Stimulated activated naive CD8-positive, alpha-beta T cell treated with anti-CD3 and anti-CD28 coated beads, Interleukin-15, Interleukin-2, amounts not matched to agents 100 U/mL and 50 U/mL, for 24 hours (primary cell): ENCODE measurements at regions not wholly inside any gene's neighbourhood (a gene's known extent, or its start where the extent isn't known, plus 50 kb on each side); places are given as distances from the start of the nearest gene placed in this dataset.

Experiments
- ATAC-seq: fragments of 150-1000 bp; cut with Tn5 transposase; one replicate; pipeline ENCODE4 v1.10.0; 2021
- DNase-seq: peaks from one replicate; pipeline ENCODE4 v3.0.0; 2021

DNA sequence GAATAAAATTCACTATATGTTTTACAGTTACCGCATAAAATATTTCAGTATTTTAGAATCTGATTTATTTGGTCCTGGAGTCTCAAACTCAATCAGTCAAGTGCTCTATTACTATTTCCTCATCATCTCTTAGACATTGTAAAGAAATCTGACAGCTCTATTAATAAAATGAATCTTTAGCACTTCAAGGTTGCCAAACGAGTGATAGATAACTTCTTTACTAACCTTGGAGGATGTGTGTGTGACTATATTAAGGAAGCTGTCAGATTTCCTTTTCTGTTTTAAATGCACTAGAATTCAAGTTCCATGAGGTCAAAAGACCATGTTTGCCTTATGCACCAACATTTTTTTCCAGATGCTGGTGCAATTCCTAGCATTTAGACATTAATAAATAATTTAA, 389.8 kb upstream of the AZI2 start:
- DNase-seq, result no peak
- ATAC-seq, result no peak

DNA sequence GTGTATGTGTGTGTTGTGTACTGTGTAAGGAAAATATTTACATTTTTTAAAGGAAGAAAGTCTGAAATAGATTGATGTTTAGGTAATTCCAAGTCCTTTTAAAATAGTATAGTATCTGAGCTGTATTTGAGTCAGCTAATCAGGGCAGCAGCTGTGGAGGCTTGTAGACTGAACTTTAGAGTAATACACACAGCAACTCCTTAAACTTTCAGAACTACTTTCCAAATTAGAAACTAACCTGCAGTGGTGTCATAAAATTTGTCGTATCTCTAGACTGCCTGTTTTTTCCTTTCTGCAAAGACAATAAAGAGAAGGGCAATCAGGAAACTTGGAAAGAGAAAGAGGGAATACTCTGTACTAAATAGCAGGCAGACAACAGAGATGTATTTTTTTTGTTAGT, 391.0 kb upstream of the AZI2 start:
- ATAC-seq (no peak), DNase-seq (no peak)

DNA sequence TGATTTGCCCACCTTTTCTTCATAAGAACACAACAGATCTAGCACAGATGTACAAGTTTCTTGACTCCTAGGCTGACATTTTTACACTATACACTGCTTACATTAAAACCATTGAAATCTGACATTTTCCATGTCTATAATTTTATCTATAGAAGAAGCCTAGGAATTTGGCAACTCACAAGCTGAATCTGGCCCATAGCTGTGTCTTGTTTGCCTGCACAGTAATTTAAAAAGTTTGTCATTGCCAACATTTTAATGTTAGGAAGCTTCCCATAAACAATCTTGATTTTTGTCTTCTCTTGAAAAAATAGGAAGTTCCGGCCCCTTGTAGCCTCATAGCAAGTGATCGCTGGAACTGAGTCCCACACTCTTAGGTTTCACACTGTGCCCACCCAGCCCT, 394.6 kb upstream of the AZI2 start:
- DNase-seq, result no peak
- no peak for ATAC-seq

DNA sequence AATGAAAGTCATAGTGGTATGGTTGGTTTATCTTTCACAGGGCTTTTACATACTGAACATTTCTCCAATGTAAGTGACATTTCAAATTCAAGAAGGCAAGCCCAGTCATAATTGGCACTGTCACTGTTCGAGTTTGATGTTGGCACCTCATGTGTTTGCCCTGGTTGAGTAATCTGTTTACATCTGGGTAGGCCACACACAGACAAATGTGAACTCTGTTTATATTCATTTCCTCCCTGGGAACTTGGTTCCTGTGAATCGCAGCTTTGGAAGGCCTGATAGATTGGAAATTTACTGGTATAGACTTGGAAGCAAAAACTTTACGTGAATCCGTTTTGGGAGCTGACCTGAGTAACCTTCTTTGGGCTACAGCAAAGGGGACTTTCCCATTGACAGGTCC, 395.2 kb upstream of the AZI2 start:
- ATAC-seq (no peak), DNase-seq (no peak)

DNA sequence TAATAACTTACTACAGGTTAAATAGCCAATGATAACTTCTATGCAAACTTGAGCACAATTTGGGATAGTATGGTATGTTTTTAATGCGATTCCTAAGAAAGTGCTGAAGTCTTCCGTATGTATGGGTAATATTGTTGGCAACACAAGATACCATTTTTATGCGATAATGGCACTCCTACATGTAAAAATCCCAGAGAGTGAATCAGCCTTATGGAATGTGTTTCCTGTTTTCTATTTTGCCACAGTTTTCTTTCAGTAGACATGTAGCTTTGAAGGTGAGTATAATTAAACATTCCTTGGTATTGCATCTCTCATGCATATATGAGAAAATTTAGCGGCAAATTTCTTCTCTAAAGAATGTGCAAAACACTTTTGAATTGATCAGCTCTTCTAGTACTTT, 396.8 kb upstream of the AZI2 start:
- DNase-seq, result no peak
- no peak for ATAC-seq

DNA sequence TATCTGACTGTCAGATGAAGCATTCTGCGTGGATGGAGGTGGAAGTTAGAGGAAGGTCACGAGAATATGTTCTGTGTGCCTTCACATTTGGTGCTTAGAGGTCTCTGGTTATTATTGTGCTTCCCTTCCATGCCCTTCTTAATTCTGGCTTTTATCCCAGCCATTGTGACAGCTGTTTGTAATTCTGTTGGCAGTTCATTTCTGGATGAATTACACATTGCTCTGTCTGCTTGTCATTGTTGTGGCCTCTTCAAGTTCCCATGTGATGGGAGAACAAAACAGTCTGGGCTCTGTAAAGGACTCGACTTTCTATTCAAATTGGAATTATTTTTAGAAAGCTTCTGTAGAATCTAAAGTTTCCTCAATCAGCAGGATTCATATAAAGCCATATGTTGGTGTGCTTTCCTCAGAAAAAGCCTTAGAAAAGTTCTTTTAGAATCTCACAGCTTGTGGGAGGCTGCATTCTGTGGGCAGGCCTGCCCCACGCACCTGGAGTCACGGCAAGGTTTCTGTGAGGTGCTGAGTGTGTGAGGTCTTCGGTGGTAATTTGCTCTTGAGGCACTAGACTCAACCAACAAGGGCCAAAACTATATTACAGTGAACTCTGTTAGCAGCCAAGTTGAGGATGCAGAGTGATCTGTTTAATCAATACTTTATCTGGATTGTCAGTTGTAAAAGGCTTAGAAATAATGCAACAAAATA, 397.4 kb upstream of the AZI2 start:
- DNase-seq (no peak), ATAC-seq (no peak)

DNA sequence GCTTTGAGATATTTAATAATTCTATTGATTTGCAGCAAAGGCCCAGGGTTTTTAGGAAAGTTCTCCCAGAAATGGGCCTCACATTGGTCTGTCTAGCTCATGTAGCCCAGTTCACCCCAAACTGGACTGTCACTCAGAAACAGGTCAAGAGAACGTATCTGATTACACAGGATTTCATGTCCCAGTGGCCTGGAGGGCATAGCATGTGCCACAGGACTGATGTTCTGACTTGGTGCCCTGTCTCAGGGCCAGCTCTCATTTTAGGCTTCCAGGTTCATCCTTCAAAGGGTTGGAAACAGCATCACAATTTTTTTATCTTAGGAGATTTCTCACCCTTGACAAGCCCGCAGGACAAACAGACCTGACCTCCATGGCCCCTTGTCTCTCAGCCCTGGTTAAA, 398.4 kb upstream of the AZI2 start:
- no peak for ATAC-seq
- DNase-seq, result no peak

DNA sequence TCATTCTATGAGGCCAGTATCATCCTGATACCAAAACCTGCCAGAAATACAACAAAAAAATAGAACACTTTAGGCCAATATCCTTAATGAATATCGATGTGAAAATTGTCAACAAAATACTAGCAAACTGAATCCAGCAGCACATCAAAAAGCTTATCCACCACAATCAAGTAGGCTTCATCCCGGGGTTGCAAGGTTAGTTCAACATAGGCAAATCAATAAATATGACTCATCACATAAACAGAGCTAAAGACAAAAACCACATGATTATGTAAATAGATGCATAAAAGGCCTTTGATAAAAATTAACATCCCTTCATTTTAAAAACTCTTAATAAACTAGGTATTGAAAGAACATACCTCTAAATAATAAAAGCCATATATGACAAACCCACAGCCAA, 403.2 kb upstream of the AZI2 start:
- no peak for ATAC-seq

DNA sequence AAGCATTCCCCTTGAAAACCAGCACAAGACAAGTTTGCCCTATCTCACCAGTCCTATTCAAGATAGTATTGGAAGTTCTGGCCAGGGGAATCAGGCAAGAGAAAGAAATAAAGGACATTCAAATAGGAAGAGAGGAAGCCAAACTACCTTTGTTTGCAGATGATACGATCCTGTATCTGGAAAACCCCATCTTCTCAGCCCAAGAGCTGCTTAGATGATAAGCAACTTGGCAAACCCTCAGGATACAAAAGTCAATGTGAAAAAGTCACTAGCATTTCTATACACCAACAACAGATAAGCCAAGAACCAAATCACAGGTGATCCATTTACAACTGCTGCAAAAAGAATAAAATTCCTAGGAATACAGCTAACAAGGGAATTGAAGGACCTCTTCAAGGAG, 403.7 kb upstream of the AZI2 start:
- DNase-seq (no peak), ATAC-seq (no peak)

More for the DNA sequence above, 403.2 kb upstream of the AZI2 start:
- no peak for DNase-seq

DNA sequence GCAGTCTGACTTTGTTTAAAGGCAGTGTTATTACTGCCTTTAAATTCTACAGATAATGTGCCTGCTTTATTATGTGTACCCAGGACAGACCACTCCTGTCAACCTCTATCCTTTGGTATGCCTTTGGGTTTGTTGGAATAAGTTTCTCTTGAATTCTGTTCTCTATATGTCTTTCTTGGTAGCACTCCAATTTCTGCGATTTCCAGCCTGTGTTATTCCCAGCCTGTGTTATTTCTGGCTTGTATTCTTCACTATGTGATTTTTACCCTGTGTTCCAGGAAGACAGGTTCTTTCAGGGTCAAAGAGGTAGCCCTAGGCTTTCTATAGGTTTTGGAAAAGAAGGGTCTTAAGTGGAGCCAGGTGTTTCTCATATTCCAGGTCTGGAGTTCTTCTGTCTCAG, 407.4 kb upstream of the AZI2 start:
- no peak for DNase-seq
- ATAC-seq, result no peak

DNA sequence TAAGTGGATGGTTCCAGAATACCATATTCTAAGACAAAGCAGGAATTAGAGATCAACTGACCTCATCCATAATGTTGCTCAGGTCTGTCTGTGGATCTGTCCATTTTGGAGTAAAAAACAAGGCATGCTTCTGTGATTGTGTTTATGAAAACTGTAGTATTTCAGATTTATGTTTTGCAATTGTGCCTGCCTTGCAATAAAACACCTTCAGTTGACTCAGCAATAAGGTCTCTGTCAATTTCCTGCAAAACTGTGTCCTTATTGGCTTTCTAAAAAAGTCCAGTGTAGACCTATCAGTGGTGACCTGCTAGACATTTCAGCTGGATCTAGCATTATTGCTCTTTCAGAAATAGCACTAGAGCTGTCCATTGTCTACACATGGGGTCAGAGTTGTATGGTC, 409.5 kb upstream of the AZI2 start:
- DNase-seq (no peak), ATAC-seq (no peak)

DNA sequence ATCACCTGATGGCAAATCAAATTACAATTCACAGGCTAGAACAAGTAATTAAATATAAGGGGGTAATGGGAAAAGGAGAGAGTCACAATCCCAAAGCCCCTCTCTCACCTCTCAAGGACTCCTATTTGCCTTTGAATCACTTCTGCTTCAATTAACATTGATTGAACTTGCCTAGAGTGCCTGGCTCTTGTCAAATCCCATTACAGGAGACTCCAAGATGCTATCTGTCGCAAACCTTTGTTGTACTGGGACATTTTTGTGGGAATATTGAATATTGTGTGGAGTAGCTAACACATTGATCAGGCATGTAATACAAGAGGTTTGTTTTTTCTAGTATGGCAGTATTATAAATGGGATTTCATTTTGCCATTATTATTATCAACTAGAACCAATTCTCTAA, 412.8 kb upstream of the AZI2 start:
- no peak for ATAC-seq

DNA sequence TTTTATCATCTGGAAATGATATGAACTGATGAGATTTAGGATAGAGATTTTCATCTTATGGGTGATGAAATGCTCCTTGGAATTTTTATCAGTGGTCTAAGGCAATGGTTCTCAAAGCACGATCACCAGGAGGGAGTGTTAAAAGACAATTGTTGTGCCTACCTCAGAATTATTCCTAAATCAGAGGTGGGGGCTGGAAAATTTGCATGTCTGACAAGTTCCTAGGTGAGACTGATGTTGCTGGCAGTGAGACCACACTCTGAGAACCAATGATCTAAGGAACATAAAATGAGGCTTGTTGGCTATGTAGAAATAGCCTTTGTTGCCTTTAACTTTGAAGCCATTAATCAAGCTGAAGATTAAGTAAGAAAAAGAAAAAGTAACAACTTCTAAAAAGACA, 416.6 kb upstream of the AZI2 start:
- DNase-seq, result no peak
- ATAC-seq, result no peak

More for the DNA sequence above, 412.8 kb upstream of the AZI2 start:
- no peak for DNase-seq

DNA sequence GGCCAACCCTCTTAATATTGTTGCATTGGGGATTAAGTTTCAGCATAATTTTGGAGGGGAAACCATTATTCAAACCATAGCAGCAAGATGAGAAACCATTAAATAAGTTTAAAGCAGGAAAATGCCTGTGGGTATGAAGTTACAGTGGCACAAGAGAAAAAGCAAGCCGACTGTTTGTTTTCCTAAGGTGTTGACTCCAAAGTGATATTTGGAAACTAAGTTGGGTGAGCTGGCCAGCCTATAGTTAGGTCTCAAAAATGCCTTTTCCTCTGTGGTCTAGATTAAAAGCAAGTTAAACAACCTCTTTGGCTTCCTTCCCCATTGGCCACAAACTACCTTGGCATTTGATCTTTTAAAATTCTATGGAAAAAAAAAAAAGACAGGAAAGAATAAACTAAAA, 419.8 kb upstream of the AZI2 start:
- DNase-seq, result no peak
- no peak for ATAC-seq

DNA sequence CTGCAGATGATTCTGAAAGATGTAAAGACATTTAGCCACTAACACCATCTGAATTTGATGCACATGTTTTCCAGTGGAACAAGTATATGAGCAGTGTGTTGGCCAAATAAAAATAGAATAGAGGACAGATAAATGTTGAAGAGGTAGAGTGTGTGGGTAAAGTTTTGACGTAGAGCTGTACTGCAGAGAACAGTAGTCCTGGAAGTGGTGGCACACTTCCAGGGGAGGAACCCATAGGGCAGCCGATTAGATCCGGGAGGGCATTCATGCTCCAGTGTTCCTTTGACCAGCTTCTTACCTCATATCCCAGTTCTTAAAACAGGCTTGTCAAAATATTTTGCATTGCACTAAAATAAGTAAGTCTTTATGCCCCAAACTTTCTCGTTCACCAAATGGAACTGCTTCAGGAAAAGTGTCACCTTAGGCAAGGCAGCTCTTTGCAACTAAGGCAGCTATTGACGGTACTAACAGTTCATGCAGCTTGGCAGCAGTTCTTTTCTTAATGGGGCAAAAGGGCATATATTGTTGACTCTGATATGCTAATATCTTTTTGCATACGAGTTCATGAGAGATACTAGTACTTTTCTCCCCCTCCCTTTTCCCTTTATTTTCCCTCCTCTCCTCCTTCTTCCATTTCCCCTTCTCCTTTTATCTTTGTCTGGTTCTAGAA, 429.3 kb upstream of the AZI2 start:
- ATAC-seq, result no peak
- no peak for DNase-seq

DNA sequence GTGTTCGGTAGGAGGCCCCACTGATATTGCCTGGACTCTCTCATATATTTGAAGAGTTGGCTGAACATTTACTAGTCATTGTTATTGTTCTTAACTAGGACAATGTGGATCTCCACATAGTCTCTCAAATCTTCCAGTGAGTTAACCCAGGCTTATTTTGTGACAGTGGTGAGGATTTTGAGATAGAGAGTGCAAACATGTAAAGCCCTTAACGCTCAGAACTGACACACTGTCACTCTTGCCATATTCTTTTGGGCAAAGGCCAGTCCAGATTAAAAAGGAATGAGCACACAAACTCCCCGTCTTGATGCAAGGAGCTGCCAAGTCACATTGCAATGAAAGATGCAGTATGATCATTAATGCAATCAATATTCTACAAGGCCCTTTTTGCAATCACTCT, 431.9 kb upstream of the AZI2 start:
- DNase-seq (no peak), ATAC-seq (no peak)

DNA sequence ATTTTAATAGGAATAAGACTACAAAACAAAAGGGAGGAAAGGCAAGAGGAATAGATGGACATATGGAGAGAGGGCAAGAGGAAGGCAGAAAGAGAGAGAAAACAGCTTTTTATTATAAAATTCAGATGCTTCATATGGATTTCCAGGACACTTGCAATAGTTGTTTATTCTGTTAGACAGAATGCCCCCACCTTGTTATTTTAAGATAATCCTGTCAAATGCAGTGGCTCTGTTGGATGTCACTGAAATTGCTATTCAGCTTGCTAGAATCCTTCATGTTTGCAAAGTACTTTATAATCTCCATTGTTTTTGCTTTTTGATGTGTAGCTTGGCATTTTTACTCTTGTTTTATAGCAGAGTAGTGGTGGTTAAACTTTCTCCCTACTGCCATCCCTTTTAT, 432.4 kb upstream of the AZI2 start:
- no peak for ATAC-seq
- DNase-seq, result no peak

DNA sequence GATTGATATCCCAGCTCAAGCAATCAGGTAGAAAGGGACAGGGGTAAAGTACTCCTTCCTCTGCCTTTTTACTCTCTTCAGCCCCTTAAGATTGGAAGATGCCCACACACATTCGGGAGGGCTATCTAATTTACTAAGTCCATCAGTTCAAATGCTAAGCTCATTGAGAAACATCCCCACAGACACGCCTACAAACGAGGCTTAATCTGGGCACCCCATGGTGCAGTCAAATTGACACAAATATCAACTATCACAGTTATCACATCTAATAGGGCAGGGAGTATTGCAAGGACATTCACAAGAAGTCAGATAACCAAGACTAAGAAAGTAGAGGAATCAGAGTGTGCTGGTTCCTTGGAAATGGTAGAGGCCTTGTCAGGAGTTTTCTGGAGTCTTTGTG, 437.8 kb upstream of the AZI2 start:
- DNase-seq, result no peak

DNA sequence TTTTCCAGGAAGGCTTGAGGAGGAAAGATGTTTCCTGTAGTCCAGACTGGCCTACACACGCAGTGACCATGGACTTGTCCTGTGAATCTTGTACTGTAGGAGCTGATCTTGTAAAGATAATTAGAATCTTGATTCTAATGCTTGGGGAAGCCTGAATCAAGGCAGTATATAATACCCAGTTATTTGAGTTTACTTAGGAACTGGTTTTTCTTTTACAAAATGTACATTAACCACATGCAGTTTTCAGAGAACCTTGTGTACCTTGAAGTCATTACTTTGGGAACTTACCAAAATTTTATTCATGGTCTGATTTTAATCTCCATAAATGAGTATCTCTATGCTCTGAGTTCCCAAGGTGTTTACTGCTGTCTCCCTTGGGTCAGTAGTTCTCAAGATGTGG, 439.9 kb upstream of the AZI2 start:
- ATAC-seq, result no peak

More for the DNA sequence above, 437.8 kb upstream of the AZI2 start:
- ATAC-seq, result no peak

DNA sequence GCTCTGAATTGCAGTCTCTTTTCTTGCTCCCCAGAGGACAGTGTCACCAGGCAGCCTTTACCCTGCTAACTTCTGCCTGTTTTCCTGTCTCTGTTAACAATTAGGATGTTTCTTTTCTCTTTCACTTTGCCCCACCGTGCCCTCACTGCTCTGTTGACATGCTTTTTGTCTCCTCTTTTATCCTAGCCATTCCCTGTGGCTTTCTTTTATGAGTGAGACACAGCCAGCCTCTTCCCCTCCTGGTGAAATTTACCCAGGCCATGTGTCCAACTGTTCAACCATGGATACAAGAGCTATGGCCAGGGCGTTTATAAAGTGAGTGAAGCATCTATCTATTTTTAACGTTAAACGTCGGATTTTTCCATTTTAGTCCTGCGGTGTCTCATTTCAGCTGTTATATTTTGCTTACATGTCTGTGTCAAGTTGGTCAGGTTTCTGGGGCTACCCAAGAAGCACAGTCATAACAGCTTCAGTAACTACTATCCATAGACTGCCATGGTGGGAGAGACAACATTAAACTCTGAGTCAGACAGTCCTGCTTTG, 443.2 kb upstream of the AZI2 start:
- no peak for DNase-seq
- ATAC-seq, result no peak

More for the DNA sequence above, 439.9 kb upstream of the AZI2 start:
- no peak for DNase-seq

DNA sequence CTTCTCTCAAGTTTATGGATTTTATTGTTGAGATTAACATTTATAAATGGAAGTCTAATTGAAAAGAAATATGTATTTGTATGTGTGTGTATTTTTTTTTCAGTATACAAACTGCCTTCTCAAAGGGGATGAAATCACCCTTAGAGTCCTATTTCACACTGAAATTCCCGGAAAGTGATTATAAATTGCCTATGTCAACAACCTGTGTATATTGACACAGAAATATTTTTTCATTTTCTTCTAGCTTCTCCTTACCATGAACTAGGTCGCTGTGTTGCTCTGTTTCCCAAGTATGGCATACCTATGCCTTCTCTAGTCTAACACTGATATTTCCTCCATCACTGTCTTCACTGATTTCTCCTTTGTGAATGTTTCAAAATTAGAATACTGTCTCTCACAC, 444.0 kb upstream of the AZI2 start:
- ATAC-seq (no peak), DNase-seq (no peak)

DNA sequence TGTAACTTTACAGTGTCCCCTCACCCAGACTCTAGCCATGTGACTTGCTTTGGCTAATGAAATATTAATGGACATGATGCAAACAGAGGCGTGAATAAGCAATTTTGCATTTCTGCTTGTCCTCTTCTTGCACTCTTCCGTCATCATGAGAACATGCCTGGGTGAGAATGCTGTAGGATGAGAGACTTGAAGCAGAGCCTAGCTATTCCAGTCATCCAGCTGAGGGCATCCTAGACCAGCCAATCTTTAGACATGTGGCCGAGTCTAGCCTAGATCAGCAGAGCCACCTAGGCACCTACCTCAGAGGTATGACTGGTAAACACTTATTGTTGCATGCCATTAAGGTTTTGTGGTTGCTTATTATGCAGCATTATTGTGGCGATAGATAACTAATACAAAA, 450.5 kb upstream of the AZI2 start:
- ATAC-seq, result no peak

DNA sequence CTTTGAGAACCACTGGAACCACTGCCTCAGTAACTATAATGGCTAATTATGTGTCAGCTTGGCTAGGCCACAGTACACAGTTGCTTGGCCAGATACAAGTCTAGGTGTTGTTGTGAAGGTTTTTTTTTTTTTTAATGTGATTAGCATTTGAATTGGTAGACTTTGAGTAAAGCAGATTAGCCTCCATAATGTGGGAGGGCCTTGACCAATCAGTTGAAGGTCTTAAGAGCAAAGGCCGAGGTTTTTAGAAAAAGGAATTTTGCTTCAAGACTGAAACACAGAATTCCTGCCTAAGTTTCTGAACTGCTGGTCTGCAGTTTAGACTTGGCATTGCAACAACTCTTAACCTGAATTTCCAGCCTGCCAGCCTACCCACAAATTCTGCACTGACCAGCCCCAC, 451.6 kb upstream of the AZI2 start:
- ATAC-seq (no peak), DNase-seq (no peak)

More for the DNA sequence above, 450.5 kb upstream of the AZI2 start:
- no peak for DNase-seq

DNA sequence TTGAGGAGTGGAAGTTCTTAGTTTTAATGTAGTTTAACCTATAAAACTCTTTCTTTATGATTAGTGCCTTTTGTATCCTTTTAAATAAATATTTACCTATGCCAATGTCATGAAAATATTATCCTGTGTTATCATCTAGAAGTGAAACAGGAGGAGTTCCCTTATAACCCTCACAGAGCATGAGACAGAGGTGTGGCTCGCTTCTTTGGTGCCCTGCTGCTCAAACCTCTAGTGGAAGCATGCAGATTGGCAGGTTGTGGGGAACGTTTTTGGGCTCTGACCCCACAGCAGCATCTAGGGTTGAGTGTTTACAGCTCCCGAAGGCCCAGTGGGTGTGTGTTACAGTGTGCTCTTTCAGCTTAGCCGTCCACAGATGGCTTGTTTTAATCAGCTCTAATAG, 459.4 kb upstream of the AZI2 start:
- no peak for ATAC-seq
- DNase-seq, result no peak
